ENCODE measurements at regions not wholly inside any gene's neighbourhood (a gene's known extent, or its start where the extent isn't known, plus 50 kb on each side); places are given as distances from the start of the nearest gene placed in this dataset.

DNA sequence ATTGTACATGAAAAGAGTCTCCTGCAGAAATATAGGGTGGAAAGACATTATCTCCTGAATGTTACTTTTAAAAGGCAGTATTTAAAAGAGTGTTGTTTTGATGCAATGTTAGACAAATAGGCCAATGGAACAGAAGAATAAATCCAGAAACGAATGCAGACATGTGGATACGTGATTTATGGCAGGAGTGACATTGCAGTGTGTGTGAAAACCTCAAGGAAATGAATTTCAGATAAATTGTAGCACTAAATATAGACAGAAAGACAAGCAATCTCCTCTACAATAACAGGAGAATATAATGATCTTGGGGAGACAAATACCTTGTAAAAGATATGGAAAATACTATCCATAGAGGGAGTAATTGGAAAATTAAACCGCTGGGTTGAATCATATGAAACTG lies 387.8 kb upstream of the CHRM3 start:
- Histone ChIP-seq H3K36me3 (ENCODE audit: control insufficient read depth in 2 of 2, extremely low read depth in 1 of 2, insufficient read depth in 2 of 2, low read length in 2 of 2) (no peaks in the 10 kb centered on the region), H2AFZ (ENCODE audit: low read depth, low read length) (no peak overlapping the region), H3K4me1 (ENCODE audit: control insufficient read depth, extremely low read depth, insufficient read depth, low read length) (no peaks in the 10 kb centered on the region), H3K9ac (replicated peaks; ENCODE audit: extremely low read depth, insufficient read depth, low read length) (no peak overlapping the region), H3K4me2 (ENCODE audit: insufficient read depth, low read length) (no peak overlapping the region), H3K9me3 (replicated peaks; ENCODE audit: control insufficient read depth, insufficient read depth, low read length) (no peaks in the 10 kb centered on the region), H3K9me1 (replicated peaks; ENCODE audit: control insufficient read depth, extremely low read depth, insufficient read depth, low read length) (no peaks in the 10 kb centered on the region), H3K27ac (ENCODE audit: insufficient read depth, low read depth, low read length) (no peak overlapping the region), H3K4me3 (replicated peaks in 1 of 3; ENCODE audit: insufficient read depth in 1 of 3, low read depth in 1 of 3, low read length in 3 of 3) (no peak overlapping the region), H3K27me3 (ENCODE audit: control insufficient read depth in 2 of 2, insufficient read depth in 2 of 2, low read length in 2 of 2) (no peaks in the 10 kb centered on the region), H4K20me1 (replicated peaks; ENCODE audit: control insufficient read depth, extremely low read depth, insufficient read depth, low read length) (no peaks in the 10 kb centered on the region), H3K79me2 (ENCODE audit: control insufficient read depth, insufficient read depth, low read length) (no peaks in the 10 kb centered on the region)
- intact Hi-C loops (cut with micrococcal nuclease), result no loop called here
- ChIA-PET POLR2A (no interaction called here), CTCF (no interaction called here)
- DNase-seq (ENCODE audit: low read depth, low spot score) (no peak), FAIRE-seq (no peak)
- TF ChIP-seq GATA2 (IDR thresholded peaks at IDR 0.05; ENCODE audit: insufficient read depth, insufficient read length, low read depth, low read length), result no peak
- TF ChIP-seq POLR2A (IDR thresholded peaks at IDR 0.05; ENCODE audit: low read depth, low read length), result no peak
- TF ChIP-seq JUN (IDR thresholded peaks at IDR 0.05; ENCODE audit: borderline replicate concordance, insufficient read depth, insufficient read length, low read depth), result no peak
- TF ChIP-seq, protein P1, sequence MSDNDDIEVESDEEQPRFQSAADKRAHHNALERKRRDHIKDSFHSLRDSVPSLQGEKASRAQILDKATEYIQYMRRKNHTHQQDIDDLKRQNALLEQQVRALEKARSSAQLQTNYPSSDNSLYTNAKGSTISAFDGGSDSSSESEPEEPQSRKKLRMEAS (IDR thresholded peaks at IDR 0.05; ENCODE audit: insufficient read depth, insufficient read length), result no peak
- TF ChIP-seq FOS (IDR thresholded peaks at IDR 0.05; ENCODE audit: borderline replicate concordance, insufficient read depth, low read length), result no peak
- no peak for TF ChIP-seq EZH2 (IDR thresholded peaks at IDR 0.05; ENCODE audit: borderline replicate concordance, low read depth, low read length, severe bottlenecking)
- no peak for TF ChIP-seq POLR2AphosphoS5 (IDR thresholded peaks at IDR 0.05; ENCODE audit: insufficient read depth, low read depth, low read length)
- TF ChIP-seq, protein P2, sequence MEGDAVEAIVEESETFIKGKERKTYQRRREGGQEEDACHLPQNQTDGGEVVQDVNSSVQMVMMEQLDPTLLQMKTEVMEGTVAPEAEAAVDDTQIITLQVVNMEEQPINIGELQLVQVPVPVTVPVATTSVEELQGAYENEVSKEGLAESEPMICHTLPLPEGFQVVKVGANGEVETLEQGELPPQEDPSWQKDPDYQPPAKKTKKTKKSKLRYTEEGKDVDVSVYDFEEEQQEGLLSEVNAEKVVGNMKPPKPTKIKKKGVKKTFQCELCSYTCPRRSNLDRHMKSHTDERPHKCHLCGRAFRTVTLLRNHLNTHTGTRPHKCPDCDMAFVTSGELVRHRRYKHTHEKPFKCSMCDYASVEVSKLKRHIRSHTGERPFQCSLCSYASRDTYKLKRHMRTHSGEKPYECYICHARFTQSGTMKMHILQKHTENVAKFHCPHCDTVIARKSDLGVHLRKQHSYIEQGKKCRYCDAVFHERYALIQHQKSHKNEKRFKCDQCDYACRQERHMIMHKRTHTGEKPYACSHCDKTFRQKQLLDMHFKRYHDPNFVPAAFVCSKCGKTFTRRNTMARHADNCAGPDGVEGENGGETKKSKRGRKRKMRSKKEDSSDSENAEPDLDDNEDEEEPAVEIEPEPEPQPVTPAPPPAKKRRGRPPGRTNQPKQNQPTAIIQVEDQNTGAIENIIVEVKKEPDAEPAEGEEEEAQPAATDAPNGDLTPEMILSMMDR (IDR thresholded peaks at IDR 0.05; ENCODE audit: extremely low read depth in 1 of 2, insufficient read depth in 1 of 2, low read depth in 1 of 2, low read length in 2 of 2), result no peak
- no peak for TF ChIP-seq MYC (IDR thresholded peaks at IDR 0.05; ENCODE audit: low read depth, low read length)
- no TSS peak for BruUV-seq (replicated peaks)
- dilution Hi-C loops (cut with MboI; ENCODE audit: extremely low pct_ligation_motif_present, low sequenced_read_pairs), result no loop called here

All from endothelial cell of umbilical vein (primary cell).